Astrocyte of the cerebellum (primary cell): ENCODE measurements at regions not wholly inside any gene's neighbourhood (a gene's known extent, or its start where the extent isn't known, plus 50 kb on each side); places are given as distances from the start of the nearest gene placed in this dataset.
A peak's percentile ranks its signal among the peaks of the same experiment; 100 is the strongest.

ENCODE experiments used
- DNase-seq: peaks from one replicate; pipeline ENCODE4 v3.0.0-alpha.2; 2011; ENCODE audit warnings: low read depth
- H3K4me3 ChIP-seq: 2 replicates; pipeline ENCODE4 v1.5.1; 2011; ENCODE audit warnings: mild to moderate bottlenecking, low read depth, low read length, moderate library complexity
- in situ Hi-C: cut with HindIII; loops from 2 replicates; pipeline ENCODE4 v1.10.0; 2017; ENCODE audit warnings: low sequenced_read_pairs
- TF ChIP-seq, protein P1 (sequence below): IDR thresholded peaks from 2 replicates; pipeline ENCODE4 v1.5.1; 2012; ENCODE audit warnings: low read length, low read depth, moderate library complexity, mild to moderate bottlenecking; ENCODE audit errors: missing control alignments

DNA sequence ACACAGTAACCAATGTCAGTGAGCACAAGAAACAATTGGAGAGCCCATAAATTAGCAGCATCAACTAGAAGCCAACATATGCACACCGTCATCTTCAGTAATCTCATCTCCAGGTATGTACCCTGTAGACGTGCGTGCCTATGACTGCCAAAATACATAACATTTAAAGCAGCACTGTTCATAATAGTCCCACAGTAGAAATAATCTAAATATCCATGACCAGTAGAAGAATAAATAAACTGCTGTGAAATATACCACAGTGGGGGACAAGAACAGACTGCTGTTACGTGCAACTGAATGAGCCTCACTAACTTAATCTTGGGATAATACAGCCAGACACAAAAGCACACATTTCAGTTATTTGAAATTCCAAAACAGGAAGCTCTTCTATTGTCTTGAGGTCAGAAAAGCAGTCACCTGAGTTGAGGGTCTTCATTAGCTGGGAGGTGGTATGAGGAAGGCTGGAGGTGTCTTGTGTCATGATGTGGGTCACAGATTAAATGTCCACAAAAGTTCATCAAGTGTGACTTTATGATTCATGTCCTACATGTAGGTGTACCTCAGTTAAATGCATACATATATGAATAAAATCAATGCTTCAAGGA lies 454.2 kb upstream of the AKR1E2 start:
- no peak overlapping the region for H3K4me3 ChIP-seq
- peak; percentile 62 for DNase-seq
- in situ Hi-C loops: no loop called here
- TF ChIP-seq, protein P1, sequence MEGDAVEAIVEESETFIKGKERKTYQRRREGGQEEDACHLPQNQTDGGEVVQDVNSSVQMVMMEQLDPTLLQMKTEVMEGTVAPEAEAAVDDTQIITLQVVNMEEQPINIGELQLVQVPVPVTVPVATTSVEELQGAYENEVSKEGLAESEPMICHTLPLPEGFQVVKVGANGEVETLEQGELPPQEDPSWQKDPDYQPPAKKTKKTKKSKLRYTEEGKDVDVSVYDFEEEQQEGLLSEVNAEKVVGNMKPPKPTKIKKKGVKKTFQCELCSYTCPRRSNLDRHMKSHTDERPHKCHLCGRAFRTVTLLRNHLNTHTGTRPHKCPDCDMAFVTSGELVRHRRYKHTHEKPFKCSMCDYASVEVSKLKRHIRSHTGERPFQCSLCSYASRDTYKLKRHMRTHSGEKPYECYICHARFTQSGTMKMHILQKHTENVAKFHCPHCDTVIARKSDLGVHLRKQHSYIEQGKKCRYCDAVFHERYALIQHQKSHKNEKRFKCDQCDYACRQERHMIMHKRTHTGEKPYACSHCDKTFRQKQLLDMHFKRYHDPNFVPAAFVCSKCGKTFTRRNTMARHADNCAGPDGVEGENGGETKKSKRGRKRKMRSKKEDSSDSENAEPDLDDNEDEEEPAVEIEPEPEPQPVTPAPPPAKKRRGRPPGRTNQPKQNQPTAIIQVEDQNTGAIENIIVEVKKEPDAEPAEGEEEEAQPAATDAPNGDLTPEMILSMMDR: no peak

DNA sequence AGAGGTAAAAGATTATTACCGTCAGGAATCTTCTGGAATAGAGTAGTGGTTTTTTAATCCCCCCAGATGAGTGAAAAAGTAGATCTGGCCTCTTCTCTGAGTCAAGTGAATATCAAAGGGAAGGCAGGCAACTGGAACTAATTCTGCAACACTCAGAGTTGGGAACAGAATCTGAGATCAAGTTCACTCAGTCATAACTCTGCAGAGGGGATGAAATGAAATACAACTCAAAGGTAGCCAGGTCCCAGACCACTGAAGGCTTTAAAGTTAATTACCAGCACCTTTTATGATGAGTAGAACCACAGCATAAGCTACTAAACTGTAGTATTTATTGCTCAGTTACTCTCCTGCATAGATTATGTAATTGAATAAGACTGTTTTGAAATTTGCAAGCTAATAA lies 455.6 kb upstream of the AKR1E2 start:
- TF ChIP-seq, protein P1: no peak
- no peak overlapping the region for H3K4me3 ChIP-seq
- in situ Hi-C loops: no loop called here
- DNase-seq: peak; percentile 55

DNA sequence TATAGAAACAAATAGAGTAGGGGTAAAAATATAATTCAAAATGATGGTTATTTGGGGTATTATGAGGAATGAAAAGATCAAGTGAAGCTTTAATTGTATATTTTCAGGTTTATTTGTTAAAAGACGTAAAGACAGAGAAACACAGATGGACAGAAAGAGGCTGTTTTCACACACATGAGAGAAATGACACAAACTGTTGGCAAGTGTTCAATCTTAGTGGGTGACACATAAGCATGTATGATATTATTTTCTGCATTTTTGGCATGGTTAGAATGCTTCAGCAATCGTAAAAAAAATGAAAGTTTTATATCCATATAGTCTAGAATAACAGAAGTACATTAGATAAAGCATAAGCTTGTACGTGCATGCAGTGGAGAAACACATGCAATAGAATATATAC lies 464.4 kb upstream of the AKR1E2 start:
- TF ChIP-seq, protein P1: no peak
- no peak for DNase-seq
- in situ Hi-C loops: no loop called here
- H3K4me3 ChIP-seq: no peak overlapping the region

DNA sequence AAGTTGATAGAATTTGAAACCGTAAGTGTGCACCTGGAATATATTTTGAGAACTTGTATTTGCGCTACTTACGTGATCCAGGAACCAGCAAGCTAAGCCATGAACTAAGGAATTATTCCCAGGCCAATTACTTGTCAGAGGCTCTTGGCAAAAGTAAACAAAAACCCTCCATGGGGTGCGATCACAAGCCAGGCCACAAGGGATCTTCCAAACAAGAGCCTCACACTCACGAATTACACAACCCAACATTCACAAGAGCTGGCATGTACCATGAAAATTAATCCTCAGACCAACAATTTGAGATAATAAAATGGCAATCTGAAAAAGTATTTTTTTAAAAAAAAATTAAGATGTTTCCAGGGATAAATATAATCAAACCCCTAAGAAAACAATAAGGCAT lies 467.0 kb upstream of the AKR1E2 start:
- peak; percentile 86 for DNase-seq
- no peak overlapping the region for H3K4me3 ChIP-seq
- in situ Hi-C loops: no loop called here
- TF ChIP-seq, protein P1: no peak

DNA sequence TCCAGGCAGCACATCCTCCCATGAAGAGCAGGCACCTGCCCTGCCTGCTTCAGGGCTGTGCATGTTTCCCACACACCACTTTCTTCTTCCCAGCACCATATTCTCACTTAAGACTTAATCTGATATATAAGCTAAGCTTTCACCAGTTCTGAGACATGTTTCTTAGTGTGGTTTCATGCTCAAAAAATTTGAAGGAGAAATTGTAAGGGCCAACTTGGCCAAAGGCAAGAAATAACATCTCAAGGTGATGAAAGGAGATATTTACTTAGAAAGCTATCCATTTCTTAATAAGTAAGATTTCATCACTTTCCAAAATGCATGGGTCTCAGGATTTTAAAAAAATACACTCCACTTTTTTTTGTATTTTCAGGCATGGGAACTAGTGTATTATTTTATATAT lies 468.1 kb upstream of the AKR1E2 start:
- TF ChIP-seq, protein P1: no peak
- DNase-seq: no peak
- no peak overlapping the region for H3K4me3 ChIP-seq
- in situ Hi-C loops: no loop called here

DNA sequence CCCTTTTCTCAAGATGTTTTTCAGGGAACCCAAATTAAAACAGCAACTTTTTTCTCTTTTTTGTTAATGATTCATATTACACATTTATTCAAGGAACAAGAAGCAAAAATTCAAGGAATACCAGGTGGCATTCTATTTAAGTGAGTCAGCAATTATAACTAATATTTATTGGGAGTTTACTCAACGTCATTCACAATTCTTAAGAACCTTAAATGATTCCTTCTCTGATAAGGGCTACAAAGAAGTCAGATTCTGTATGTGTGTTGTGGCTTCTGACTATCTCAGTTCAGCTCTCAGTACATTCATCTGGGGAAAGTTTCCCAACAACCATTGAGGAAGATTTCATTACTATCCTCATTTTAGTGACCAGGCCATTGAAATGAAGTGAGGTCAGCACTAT lies 470.7 kb upstream of the AKR1E2 start:
- TF ChIP-seq, protein P1: no peak
- in situ Hi-C loops: no loop called here
- no peak overlapping the region for H3K4me3 ChIP-seq
- DNase-seq: no peak
